ENCODE measurements at regions not wholly inside any gene's neighbourhood (a gene's known extent, or its start where the extent isn't known, plus 50 kb on each side); places are given as distances from the start of the nearest gene placed in this dataset.

DNA sequence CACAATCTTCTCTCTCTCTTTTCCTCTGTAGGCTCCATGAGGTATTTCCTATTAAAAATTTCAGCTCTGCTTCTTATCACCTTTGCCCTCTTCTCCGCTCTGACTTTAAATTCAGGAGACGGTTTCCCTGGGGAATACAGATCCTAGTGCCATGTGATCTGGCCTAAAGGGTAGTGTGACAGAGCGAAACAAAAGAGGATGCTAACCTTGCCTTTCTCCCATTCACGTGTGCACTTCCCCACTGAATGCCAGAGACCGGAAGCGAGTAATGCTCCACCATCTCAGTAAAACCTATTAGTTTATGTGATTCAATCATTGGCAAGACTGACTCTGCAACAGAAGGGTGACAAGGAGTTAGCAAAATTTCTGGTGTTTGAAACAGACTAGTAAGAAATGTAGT, 358.3 kb downstream of the ZNF521 start:
- DNase-seq = no peak

- DNase-seq = no peak
Observed at GRCh38 chr18:24995056-24995455, 356.9 kb downstream of the ZNF521 start.

DNA sequence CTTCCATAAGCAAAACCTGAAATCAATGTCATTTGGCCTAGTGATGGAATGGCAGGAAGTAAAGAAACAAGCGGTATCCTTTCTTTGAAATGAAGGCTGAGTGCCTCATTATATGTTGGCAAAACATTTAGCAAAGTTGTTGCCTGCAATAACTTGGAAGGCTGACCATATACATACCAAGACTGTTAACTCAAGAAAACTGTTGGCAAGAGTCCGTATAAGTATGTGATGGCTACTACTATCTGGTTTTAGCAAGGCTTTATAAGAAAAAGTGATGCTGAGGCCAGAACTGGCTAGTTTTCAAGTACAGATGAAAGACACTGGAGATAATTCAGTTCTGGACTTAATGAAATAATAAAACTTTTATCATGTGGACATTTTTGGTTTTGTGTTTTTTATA, 356.2 kb downstream of the ZNF521 start:
- DNase-seq = no peak

- DNase-seq = no peak
Observed at GRCh38 chr18:24999650-25000267, 352.2 kb downstream of the ZNF521 start.

DNA sequence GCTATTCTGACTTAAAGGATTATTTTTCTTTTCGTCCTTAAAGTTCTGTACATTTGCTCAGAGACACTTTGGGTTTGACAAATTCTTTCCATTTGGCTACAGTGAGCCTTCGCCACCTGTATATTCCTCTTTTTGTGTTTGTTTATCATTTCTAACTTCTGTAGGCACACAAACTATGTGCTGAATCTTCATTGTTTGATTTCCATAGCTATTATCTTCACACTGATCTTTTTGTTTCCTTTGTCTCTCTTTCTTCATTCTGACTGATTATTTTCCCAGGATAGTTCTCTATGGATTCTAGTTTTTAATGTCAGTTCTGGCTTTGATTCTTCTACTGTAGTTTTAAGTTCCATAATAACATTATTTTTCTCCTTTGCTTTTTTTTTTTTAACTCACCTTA, 350.2 kb downstream of the ZNF521 start:
- DNase-seq = no peak

- DNase-seq = no peak
Observed at GRCh38 chr18:25005541-25006403, 346.2 kb downstream of the ZNF521 start.

DNA sequence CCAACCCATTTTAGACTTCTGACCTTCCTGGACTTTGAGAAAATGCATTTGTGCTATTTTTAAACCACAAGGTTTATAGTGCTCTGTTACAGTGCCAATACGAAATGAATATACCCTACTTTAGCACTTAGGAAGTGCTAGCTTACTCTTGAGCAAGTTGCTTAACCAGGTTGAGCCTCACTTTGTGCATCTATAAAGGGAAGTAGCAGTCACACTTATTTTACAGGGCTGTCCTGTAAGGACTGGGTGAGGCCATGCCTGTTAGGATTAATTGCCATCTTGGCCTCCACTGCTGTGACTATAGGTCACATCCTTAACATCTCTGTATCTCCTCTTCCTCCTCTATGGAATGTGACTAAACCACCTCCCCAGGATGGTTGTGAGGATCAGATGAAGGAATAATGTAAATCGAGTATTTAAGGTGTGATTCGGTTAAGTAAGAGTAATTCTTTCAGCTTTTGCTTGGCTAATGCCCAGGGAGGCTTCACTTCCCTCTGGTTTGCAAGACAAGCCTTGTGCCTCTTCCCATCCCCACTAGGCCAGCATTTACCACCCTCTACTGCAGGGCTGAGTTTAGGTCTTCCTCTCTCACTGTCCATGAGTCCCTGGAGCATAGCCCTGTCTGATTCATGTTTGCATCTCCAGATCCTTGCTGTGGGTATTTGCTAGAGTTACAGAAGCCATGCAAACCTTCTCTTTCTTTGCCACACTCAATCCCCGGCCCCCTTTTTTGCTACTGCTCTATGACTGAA, 341.2 kb downstream of the ZNF521 start:
- no peak for DNase-seq

Data from CD4-positive, alpha-beta T cell treated with Interleukin-17A for 4 hours (primary cell).